Mesendoderm (in vitro differentiated cells): ENCODE measurements at regions not wholly inside any gene's neighbourhood (a gene's known extent, or its start where the extent isn't known, plus 50 kb on each side); places are given as distances from the start of the nearest gene placed in this dataset.

ENCODE experiments used
- DNase-seq: peaks from one replicate; pipeline ENCODE4 v3.0.0; 2013
- H2AK5ac ChIP-seq: 2 replicates; pipeline ENCODE4 v1.6.1; 2013; ENCODE audit warnings: low read length, inconsistent platforms
- H2BK120ac ChIP-seq: 2 replicates; pipeline ENCODE4 v1.6.1; 2013; ENCODE audit warnings: low read depth, mild to moderate bottlenecking, low read length, moderate library complexity, mixed read lengths
- H2BK15ac ChIP-seq: replicated peaks from 2 replicates; pipeline ENCODE4 v1.6.1; 2013; ENCODE audit warnings: low read depth, mild to moderate bottlenecking, moderate library complexity
- H2BK5ac ChIP-seq: 2 replicates; pipeline ENCODE4 v1.6.1; 2013; ENCODE audit warnings: low read length, inconsistent platforms
- H3K18ac ChIP-seq: 2 replicates; pipeline ENCODE4 v1.6.1; 2013; ENCODE audit warnings: mild to moderate bottlenecking, low read length, mixed read lengths
- H3K23ac ChIP-seq: one replicate; pipeline ENCODE4 v1.6.1; 2013; ENCODE audit warnings: low read length
- H3K27ac ChIP-seq: 2 replicates; pipeline ENCODE4 v1.5.1; 2013; ENCODE audit warnings: low read depth, mild to moderate bottlenecking, inconsistent platforms, low read length, moderate library complexity
- H3K27me3 ChIP-seq: 2 replicates; pipeline ENCODE4 v1.6.1; 2013; ENCODE audit warnings: low read length, control low read depth, mild to moderate bottlenecking, inconsistent platforms; ENCODE audit not compliant: insufficient read depth, poor library complexity
- H3K36me3 ChIP-seq: 2 replicates; pipeline ENCODE4 v1.6.1; 2013; ENCODE audit warnings: low read length, inconsistent platforms; ENCODE audit not compliant: control insufficient read depth, insufficient read depth
- H3K4ac ChIP-seq: one replicate; pipeline ENCODE4 v1.6.1; 2013; ENCODE audit warnings: low read depth, mild to moderate bottlenecking, low read length, moderate library complexity
- H3K4me1 ChIP-seq: 2 replicates; pipeline ENCODE4 v1.6.1; 2013; ENCODE audit warnings: low read depth, low read length, inconsistent platforms; ENCODE audit not compliant: control insufficient read depth
- H3K4me2 ChIP-seq: 2 replicates; pipeline ENCODE4 v1.6.1; 2013; ENCODE audit warnings: low read length
- H3K4me3 ChIP-seq: 2 replicates; pipeline ENCODE4 v1.5.1; 2013; ENCODE audit warnings: mild to moderate bottlenecking, low read length
- H3K56ac ChIP-seq: one replicate; pipeline ENCODE4 v1.6.1; 2013; ENCODE audit warnings: low read length
- H3K79me1 ChIP-seq: 2 replicates; pipeline ENCODE4 v1.6.1; 2013; ENCODE audit warnings: low read length, inconsistent platforms
- H3K79me2 ChIP-seq: 2 replicates; pipeline ENCODE4 v1.6.1; 2013; ENCODE audit warnings: mild to moderate bottlenecking, low read length; ENCODE audit not compliant: control insufficient read depth, insufficient read depth
- H3K9ac ChIP-seq: 2 replicates; pipeline ENCODE4 v1.6.1; 2013; ENCODE audit warnings: low read length, inconsistent platforms
- H4K5ac ChIP-seq: one replicate; pipeline ENCODE4 v1.6.1; 2013; ENCODE audit warnings: low read length
- H4K8ac ChIP-seq: one replicate; pipeline ENCODE4 v1.6.1; 2013; ENCODE audit warnings: low read depth, mild to moderate bottlenecking, control low read depth, low read length, moderate library complexity
- WGBS: extraction: QIAGEN DNeasy Blood & Tissue Kit; methylation state at CpG from one replicate; pipeline ENCODE4 v1.1.7; 2013; ENCODE audit warnings: low lambda C conversion rate, missing lambda C conversion rate; ENCODE audit not compliant: insufficient coverage; ENCODE audit errors: extremely low coverage; 5-methylcytosine and 5-hydroxymethylcytosine counted together

DNA sequence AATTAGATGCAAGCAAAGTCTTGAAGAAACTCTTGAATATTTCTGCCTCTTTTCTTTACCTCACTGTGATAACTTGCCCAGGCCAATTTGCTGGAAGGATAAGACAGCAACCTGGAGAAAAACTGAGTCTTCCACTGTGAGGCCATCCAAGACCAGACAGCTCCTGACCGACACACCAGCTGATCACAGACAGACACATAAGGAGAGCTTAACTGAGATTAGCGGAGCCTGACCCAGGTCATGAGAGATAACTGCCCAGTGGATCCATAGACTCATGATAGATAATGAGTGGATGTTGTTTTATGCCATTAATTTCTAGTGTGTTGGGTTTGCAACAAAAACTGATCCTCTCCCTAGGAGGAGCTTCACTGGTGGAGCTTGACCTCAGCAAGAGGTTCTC is 64.4 kb upstream of the NOX3 start:
- Histone ChIP-seq H3K79me2 (no peaks in the 10 kb centered on the region), H3K79me1 (no peaks in the 10 kb centered on the region), H3K4me2 (no peak overlapping the region), H3K4me3 (no peak overlapping the region), H2BK5ac (no peak overlapping the region), H3K36me3 (no peaks in the 10 kb centered on the region), H2BK120ac (no peak overlapping the region), H3K4ac (no peak overlapping the region), H3K9ac (no peak overlapping the region), H3K27ac (no peak overlapping the region), H2AK5ac (no peak overlapping the region), H3K18ac (no peak overlapping the region), H2BK15ac (no peak overlapping the region), H4K5ac (no peak overlapping the region), H3K56ac (no peak overlapping the region), H3K27me3 (no peaks in the 10 kb centered on the region), H4K8ac (no peak overlapping the region), H3K4me1 (no peaks in the 10 kb centered on the region), H3K23ac (no peak overlapping the region)
- WGBS = no CpG with 5 or more reads among the region's 2 CpGs
- DNase-seq = no peak

DNA sequence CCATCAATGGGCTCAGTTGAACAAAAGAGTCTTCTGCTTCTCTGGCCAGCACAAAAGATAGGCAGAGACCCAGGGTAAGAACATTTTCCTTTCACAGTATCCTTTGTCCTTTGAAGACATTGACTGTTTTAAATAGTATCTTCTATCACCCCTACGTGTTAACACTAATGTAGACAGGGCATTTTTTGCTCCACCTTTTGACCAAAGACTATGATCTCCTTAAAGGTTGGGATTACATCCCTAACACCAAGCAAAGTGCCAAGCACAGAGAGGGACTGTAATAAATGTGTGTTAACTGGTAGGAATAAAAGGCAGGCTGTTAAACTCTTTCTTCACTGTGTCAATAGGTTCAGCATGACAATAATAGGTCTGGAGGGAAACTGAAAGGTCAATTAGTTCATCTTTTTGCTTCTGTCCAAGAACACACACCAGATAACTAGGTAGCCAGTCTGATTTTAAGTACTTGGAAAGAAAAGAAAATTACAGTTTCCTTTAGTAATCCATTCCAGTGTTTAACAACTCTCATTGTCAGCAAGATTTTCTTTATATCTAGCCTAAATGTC is 63.6 kb upstream of the NOX3 start:
- H3K9ac ChIP-seq = no peak overlapping the region
- H3K4ac ChIP-seq = no peak overlapping the region
- H4K8ac ChIP-seq = no peak overlapping the region
- no peak overlapping the region for H3K27ac ChIP-seq
- H3K4me1 ChIP-seq = no peaks in the 10 kb centered on the region
- H2BK5ac ChIP-seq = no peak overlapping the region
- no peak overlapping the region for H3K56ac ChIP-seq
- H3K4me3 ChIP-seq = no peak overlapping the region
- no peaks in the 10 kb centered on the region for H3K79me2 ChIP-seq
- WGBS = no CpG with 5 or more reads among the region's 1 CpG
- no peak overlapping the region for H4K5ac ChIP-seq
- no peak overlapping the region for H3K23ac ChIP-seq
- H2BK120ac ChIP-seq = no peak overlapping the region
- H3K79me1 ChIP-seq = no peaks in the 10 kb centered on the region
- no peak overlapping the region for H3K18ac ChIP-seq
- H3K27me3 ChIP-seq = no peaks in the 10 kb centered on the region
- no peaks in the 10 kb centered on the region for H3K36me3 ChIP-seq
- H2BK15ac ChIP-seq = no peak overlapping the region
- no peak for DNase-seq
- H3K4me2 ChIP-seq = no peak overlapping the region
- no peak overlapping the region for H2AK5ac ChIP-seq

DNA sequence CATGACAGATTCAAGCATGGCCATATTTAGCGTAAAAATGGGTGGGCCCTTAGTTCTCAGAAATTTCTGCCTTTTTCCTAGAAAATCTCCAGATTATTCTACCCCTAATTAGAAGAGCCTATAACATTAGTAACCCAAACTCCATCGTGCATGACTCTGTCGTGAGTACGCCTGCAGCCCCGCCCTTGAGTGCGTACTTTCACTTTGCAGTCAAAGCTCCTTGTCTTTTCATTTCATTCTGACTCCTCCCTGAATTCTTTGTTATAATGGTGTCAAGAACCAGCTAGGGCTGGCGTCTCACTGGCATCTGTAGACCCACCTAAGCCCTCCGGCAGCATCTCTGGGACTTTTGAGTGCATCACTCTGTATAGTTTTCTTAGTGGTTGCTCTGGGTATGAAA is 61.7 kb upstream of the NOX3 start:
- no peak overlapping the region for H3K27ac ChIP-seq
- H3K79me2 ChIP-seq = no peaks in the 10 kb centered on the region
- no peak overlapping the region for H2BK15ac ChIP-seq
- H3K4me2 ChIP-seq = no peak overlapping the region
- H4K5ac ChIP-seq = no peak overlapping the region
- H2BK120ac ChIP-seq = no peak overlapping the region
- H3K23ac ChIP-seq = no peak overlapping the region
- H3K4ac ChIP-seq = no peak overlapping the region
- no peak overlapping the region for H4K8ac ChIP-seq
- H3K4me3 ChIP-seq = no peak overlapping the region
- no peaks in the 10 kb centered on the region for H3K27me3 ChIP-seq
- H3K9ac ChIP-seq = no peak overlapping the region
- no peaks in the 10 kb centered on the region for H3K4me1 ChIP-seq
- H3K36me3 ChIP-seq = no peaks in the 10 kb centered on the region
- no CpG with 5 or more reads among the region's 8 CpGs for WGBS
- H2BK5ac ChIP-seq = no peak overlapping the region
- no peak for DNase-seq
- H2AK5ac ChIP-seq = no peak overlapping the region
- no peaks in the 10 kb centered on the region for H3K79me1 ChIP-seq
- no peak overlapping the region for H3K18ac ChIP-seq
- no peak overlapping the region for H3K56ac ChIP-seq

DNA sequence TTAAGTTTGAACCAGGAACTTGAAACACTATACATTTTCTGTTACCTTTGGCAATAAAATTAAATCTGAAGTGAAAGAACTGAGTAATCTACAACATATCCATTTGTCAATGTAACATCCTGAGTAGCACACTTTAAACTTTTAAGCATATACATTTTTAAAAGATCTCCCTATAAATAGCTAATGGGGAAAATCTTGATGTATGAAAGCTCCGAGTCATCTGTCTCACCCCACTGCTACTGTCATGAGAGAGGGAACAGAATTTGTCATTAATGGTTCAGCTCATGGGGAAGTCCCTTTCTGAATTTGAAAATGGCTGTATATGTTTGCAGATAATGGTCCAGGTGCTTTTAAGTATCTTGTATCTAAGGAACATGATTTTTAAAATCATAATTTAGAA is 55.2 kb upstream of the NOX3 start:
- no peak overlapping the region for H3K4me3 ChIP-seq
- no peak overlapping the region for H3K18ac ChIP-seq
- no peaks in the 10 kb centered on the region for H3K27me3 ChIP-seq
- no peak overlapping the region for H3K4me2 ChIP-seq
- H3K9ac ChIP-seq = no peak overlapping the region
- no peak for DNase-seq
- no peak overlapping the region for H2BK5ac ChIP-seq
- H2BK120ac ChIP-seq = no peak overlapping the region
- WGBS = no CpG with 5 or more reads among the region's 1 CpG
- no peaks in the 10 kb centered on the region for H3K4me1 ChIP-seq
- no peak overlapping the region for H3K4ac ChIP-seq
- no peaks in the 10 kb centered on the region for H3K36me3 ChIP-seq
- no peak overlapping the region for H3K56ac ChIP-seq
- no peaks in the 10 kb centered on the region for H3K79me1 ChIP-seq
- no peaks in the 10 kb centered on the region for H3K79me2 ChIP-seq
- H3K27ac ChIP-seq = no peak overlapping the region
- H3K23ac ChIP-seq = no peak overlapping the region
- no peak overlapping the region for H2AK5ac ChIP-seq
- H2BK15ac ChIP-seq = no peak overlapping the region
- H4K5ac ChIP-seq = no peak overlapping the region
- no peak overlapping the region for H4K8ac ChIP-seq

DNA sequence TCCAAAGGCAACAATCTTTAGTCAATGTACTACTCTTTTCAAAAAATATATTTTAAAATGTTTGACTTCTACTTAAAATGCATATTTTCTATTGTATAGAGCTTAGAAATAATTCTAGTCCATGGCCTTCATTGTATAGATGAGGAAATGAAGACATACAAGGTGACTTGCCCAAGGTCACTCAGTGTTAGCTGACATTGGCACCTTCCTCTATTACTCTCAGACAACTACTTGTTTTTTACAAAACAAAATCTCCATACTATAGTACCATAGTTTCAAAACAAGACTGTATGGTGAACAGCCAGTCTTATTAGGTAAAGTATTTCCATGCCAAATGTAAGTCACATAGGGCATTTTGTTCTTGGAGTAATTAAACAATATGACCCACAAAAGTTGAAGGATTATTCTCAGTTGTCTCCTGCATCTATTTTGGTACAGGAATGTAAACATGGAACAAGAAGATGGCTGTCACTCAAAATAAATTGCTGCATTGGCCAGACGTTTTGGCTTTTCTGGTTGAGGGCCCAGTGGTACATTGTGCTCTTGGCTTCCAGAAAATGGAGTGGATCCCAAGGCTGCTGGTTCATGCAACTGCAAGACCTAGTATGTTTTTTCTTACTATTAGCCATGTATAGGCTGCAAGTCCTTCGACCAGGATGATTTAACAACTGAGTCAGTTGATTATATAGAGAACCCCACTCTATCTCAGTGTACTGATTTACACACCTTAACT is 54.3 kb upstream of the NOX3 start:
- H2AK5ac ChIP-seq = no peak overlapping the region
- H3K27me3 ChIP-seq = no peaks in the 10 kb centered on the region
- DNase-seq = no peak
- H3K23ac ChIP-seq = no peak overlapping the region
- H3K4ac ChIP-seq = no peak overlapping the region
- H3K4me1 ChIP-seq = no peaks in the 10 kb centered on the region
- H3K79me1 ChIP-seq = no peaks in the 10 kb centered on the region
- no peak overlapping the region for H2BK15ac ChIP-seq
- no peaks in the 10 kb centered on the region for H3K36me3 ChIP-seq
- H3K9ac ChIP-seq = no peak overlapping the region
- no peak overlapping the region for H2BK120ac ChIP-seq
- no CpG with 5 or more reads among the region's 2 CpGs for WGBS
- H3K4me2 ChIP-seq = no peak overlapping the region
- no peak overlapping the region for H4K5ac ChIP-seq
- H2BK5ac ChIP-seq = no peak overlapping the region
- no peak overlapping the region for H3K4me3 ChIP-seq
- H3K18ac ChIP-seq = no peak overlapping the region
- no peak overlapping the region for H3K27ac ChIP-seq
- no peak overlapping the region for H3K56ac ChIP-seq
- H4K8ac ChIP-seq = no peak overlapping the region
- no peaks in the 10 kb centered on the region for H3K79me2 ChIP-seq

DNA sequence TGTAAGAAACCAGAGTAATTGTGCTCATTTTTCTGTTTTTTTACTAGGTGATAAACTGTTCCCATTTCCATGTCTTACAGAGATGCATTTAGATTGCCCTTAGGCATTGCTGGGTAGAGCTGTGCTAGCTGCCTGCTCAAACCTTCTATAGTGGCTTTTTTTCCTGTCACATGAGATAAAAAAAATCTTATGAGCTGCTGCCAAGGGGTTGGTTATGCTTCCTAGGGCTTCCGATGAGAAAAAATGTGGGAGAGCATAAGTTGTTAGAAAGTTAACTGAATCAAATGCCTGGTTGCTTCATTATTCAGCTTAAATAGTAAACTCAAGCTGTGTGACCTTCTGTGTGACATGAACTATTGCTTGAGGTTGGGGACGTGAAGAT is 50.0 kb upstream of the NOX3 start:
- no peak overlapping the region for H3K4me2 ChIP-seq
- WGBS = no CpG with 5 or more reads among the region's 2 CpGs
- no peak overlapping the region for H3K18ac ChIP-seq
- H4K5ac ChIP-seq = no peak overlapping the region
- H3K4me1 ChIP-seq = no peaks in the 10 kb centered on the region
- no peaks in the 10 kb centered on the region for H3K79me2 ChIP-seq
- no peak overlapping the region for H3K56ac ChIP-seq
- H3K4ac ChIP-seq = no peak overlapping the region
- H2AK5ac ChIP-seq = no peak overlapping the region
- no peak overlapping the region for H4K8ac ChIP-seq
- no peak overlapping the region for H3K9ac ChIP-seq
- no peak overlapping the region for H2BK5ac ChIP-seq
- H3K23ac ChIP-seq = no peak overlapping the region
- no peak for DNase-seq
- no peak overlapping the region for H3K4me3 ChIP-seq
- H3K27ac ChIP-seq = no peak overlapping the region
- no peaks in the 10 kb centered on the region for H3K79me1 ChIP-seq
- no peaks in the 10 kb centered on the region for H3K36me3 ChIP-seq
- H2BK120ac ChIP-seq = no peak overlapping the region
- no peak overlapping the region for H2BK15ac ChIP-seq
- no peaks in the 10 kb centered on the region for H3K27me3 ChIP-seq
